ENCODE measurements at regions not wholly inside any gene's neighbourhood (a gene's known extent, or its start where the extent isn't known, plus 50 kb on each side); places are given as distances from the start of the nearest gene placed in this dataset.

DNA sequence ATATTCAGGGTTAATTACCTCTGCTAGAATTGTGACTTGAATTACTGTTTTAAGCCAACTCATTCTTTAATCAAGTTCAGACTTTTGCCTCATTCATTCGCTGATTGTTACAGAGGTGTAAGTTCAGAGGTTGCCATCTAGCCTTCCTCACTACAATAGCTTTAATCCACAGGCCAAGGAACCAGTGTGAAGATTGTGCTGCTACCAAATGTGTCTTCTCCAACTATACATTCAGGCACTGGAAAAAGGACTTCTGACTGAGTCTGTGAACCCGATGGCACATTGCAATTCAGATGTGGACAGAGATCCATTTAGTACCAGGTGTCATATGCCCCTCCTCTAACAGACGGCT, 111.2 kb upstream of the ADGRF1 start:
- no peak for DNase-seq (ENCODE audit: low read depth in 4 of 6, low spot score in 6 of 6)
- Histone ChIP-seq H3K36me3 (ENCODE audit: control insufficient read depth, insufficient read depth, low read length) (no peaks in the 10 kb centered on the region), H3K4me1 (ENCODE audit: control insufficient read depth, insufficient read depth, low read length) (no peaks in the 10 kb centered on the region), H3K9me3 (ENCODE audit: control insufficient read depth, insufficient read depth, low read length) (no peaks in the 10 kb centered on the region), H3K27me3 (ENCODE audit: control insufficient read depth, insufficient read depth, low read length) (no peaks in the 10 kb centered on the region), H3K4me3 (ENCODE audit: low read depth, low read length) (no peak overlapping the region), H3K27ac (ENCODE audit: low read depth, low read length) (no peak overlapping the region)
- 67% methylated on average over 1 of the region's 3 CpGs for WGBS (ENCODE audit: insufficient coverage)

DNA sequence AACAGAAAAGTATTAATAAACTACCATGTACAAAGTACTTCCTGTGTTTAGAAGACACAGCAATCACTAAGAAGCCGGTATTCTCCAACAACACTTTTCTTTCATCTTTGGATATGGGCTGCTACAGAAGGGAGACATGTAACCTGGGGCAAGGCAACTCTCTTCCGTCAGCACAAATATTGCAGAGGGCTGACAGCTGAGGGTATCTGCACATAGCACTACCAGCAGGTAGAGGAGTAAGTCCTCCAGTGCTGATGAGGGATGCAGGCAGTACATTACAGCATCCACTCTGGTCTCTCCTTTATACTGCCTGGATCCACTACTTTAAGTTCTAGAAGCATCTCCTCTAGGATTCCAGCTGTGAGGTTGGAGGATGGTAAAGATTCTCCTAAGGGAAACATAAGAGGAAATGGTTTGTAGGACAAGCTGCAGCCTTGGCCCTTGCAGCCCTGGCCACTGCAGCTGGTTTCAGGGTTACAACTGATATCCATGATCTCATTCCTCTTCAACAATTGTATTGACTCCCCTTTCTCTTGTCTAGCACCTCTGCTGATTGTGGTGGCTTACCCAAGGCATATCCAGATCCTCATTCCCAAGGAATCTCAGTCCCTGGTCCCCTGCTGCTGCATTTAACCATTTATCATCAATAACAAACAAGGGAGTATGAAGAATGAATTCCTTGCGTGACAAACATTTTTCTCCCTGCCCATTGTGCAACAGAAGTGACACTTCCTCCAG, 110.7 kb upstream of the ADGRF1 start:
- H3K27me3 ChIP-seq (ENCODE audit: control insufficient read depth, insufficient read depth, low read length): no peaks in the 10 kb centered on the region
- DNase-seq (ENCODE audit: low read depth in 4 of 6, low spot score in 6 of 6): no peak
- WGBS (ENCODE audit: insufficient coverage): 100% methylated on average over 2 of the region's 3 CpGs
- no peak overlapping the region for H3K4me3 ChIP-seq (ENCODE audit: low read depth, low read length)
- H3K9me3 ChIP-seq (ENCODE audit: control insufficient read depth, insufficient read depth, low read length): no peaks in the 10 kb centered on the region
- H3K4me1 ChIP-seq (ENCODE audit: control insufficient read depth, insufficient read depth, low read length): no peaks in the 10 kb centered on the region
- H3K27ac ChIP-seq (ENCODE audit: low read depth, low read length): no peak overlapping the region
- H3K36me3 ChIP-seq (ENCODE audit: control insufficient read depth, insufficient read depth, low read length): no peaks in the 10 kb centered on the region

DNA sequence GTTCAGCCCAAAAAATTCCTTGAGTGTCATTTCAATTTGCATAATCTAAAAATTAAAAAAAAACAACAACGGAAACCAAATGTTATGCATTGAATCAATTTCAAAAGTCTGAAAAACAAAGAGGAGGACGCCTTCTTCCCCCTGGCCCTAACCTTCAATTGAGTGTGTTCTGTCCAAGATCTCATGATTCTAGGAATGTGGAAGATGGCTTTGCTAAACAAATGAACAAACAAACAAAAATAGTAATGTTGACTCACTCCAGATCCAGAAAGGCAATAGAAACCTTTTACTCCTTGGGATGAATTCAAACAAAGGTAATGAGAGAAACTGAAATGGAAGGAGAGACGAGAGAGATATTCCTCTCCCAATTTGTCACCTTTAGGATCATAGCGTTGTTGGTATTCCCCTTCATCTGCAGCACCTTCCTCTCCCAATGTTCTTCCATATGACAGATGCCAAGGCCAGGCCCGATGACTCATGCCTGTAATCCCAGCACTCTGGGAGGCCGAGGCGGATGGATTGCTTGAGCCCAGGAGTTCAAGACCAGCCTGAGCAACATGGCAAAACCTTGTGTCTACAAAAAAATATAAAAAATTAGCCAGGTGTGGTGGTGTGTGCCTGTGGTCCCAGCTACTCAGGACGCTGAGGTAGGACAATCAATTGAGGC, 109.2 kb upstream of the ADGRF1 start:
- H3K36me3 ChIP-seq (ENCODE audit: control insufficient read depth, insufficient read depth, low read length): no peaks in the 10 kb centered on the region
- no peaks in the 10 kb centered on the region for H3K9me3 ChIP-seq (ENCODE audit: control insufficient read depth, insufficient read depth, low read length)
- H3K4me1 ChIP-seq (ENCODE audit: control insufficient read depth, insufficient read depth, low read length): no peaks in the 10 kb centered on the region
- 100% methylated on average over 4 of the region's 8 CpGs for WGBS (ENCODE audit: insufficient coverage)
- H3K27me3 ChIP-seq (ENCODE audit: control insufficient read depth, insufficient read depth, low read length): no peaks in the 10 kb centered on the region
- H3K4me3 ChIP-seq (ENCODE audit: low read depth, low read length): no peak overlapping the region
- DNase-seq (ENCODE audit: low read depth in 4 of 6, low spot score in 6 of 6): no peak
- no peak overlapping the region for H3K27ac ChIP-seq (ENCODE audit: low read depth, low read length)

DNA sequence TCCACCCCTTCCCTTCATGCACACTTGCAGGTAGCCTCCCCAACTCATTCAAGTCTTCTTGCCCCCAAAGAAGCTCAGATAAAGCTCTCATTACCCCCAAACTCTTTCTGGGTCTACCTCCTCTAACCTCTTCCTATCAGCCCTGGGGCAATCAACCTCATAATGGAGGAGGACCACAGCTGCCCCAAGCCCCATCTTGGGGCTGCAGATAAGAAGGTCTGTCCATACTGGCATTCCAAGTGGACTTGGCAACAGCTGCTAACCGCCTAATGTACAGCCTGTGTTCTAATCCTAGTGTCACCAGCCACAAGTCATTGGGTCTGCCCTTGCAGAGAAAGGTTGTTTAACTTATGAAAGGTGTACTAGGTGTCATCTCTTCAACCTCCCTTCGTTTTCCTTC, 107.4 kb upstream of the ADGRF1 start:
- Histone ChIP-seq H3K27ac (ENCODE audit: low read depth, low read length) (no peak overlapping the region), H3K36me3 (ENCODE audit: control insufficient read depth, insufficient read depth, low read length) (no peaks in the 10 kb centered on the region), H3K9me3 (ENCODE audit: control insufficient read depth, insufficient read depth, low read length) (no peaks in the 10 kb centered on the region), H3K4me3 (ENCODE audit: low read depth, low read length) (no peak overlapping the region), H3K27me3 (ENCODE audit: control insufficient read depth, insufficient read depth, low read length) (no peaks in the 10 kb centered on the region), H3K4me1 (ENCODE audit: control insufficient read depth, insufficient read depth, low read length) (no peaks in the 10 kb centered on the region)
- no CpG with 5 or more reads among the region's 2 CpGs for WGBS (ENCODE audit: insufficient coverage)
- DNase-seq (ENCODE audit: low read depth in 4 of 6, low spot score in 6 of 6): no peak

DNA sequence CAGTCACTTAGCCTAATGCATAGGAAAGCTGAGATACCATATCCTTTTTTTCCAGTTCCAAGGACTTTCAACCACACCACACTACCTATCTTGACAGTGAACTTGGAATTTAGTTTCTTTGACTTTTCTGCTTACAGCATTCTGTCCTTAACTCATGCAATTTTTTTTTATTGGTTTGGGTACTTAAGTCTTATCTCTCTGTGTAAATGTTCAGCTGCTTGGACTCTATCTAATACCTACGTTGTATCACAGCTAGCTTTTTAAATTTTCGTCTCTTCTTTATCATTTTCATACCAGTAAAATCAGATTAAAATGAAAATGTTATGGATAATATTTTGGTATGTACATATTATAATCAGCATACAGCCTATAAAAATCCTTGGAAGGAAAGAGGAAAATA, 106.9 kb upstream of the ADGRF1 start:
- Histone ChIP-seq H3K36me3 (ENCODE audit: control insufficient read depth, insufficient read depth, low read length) (no peaks in the 10 kb centered on the region), H3K27me3 (ENCODE audit: control insufficient read depth, insufficient read depth, low read length) (no peaks in the 10 kb centered on the region), H3K4me1 (ENCODE audit: control insufficient read depth, insufficient read depth, low read length) (no peaks in the 10 kb centered on the region), H3K27ac (ENCODE audit: low read depth, low read length) (no peak overlapping the region), H3K9me3 (ENCODE audit: control insufficient read depth, insufficient read depth, low read length) (no peaks in the 10 kb centered on the region), H3K4me3 (ENCODE audit: low read depth, low read length) (no peak overlapping the region)
- DNase-seq (ENCODE audit: low read depth in 4 of 6, low spot score in 6 of 6): no peak
- WGBS (ENCODE audit: insufficient coverage): no CpG with 5 or more reads among the region's 2 CpGs

DNA sequence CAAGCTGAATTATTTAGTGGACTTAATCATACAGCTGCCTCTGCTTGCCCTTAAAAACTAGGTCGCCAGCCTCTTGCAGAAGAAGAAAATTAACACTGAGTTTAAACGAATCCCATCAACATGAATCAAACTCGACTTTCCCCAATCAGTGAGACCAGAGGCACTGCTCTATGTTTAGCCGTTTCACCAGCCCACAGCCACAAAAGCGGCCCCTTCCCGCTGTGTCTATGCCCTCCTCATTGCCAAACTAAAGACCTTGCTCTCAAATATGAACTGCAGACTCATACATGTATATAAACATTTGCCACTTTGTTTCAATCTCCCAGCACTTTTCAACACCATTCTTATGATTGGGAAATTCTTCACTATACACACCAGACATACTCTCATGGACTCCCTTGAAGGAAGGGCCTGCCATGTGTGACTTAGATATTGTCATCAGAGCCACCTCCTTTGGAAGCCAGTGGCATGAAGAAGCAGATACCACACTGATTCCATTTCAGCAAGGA, 105.8 kb upstream of the ADGRF1 start:
- H3K27me3 ChIP-seq (ENCODE audit: control insufficient read depth, insufficient read depth, low read length): no peaks in the 10 kb centered on the region
- no peaks in the 10 kb centered on the region for H3K9me3 ChIP-seq (ENCODE audit: control insufficient read depth, insufficient read depth, low read length)
- no peaks in the 10 kb centered on the region for H3K4me1 ChIP-seq (ENCODE audit: control insufficient read depth, insufficient read depth, low read length)
- peak in 1 of 6 donors; percentile 37 for DNase-seq (ENCODE audit: low read depth in 4 of 6, low spot score in 6 of 6)
- H3K4me3 ChIP-seq (ENCODE audit: low read depth, low read length): no peak overlapping the region
- H3K36me3 ChIP-seq (ENCODE audit: control insufficient read depth, insufficient read depth, low read length): no peaks in the 10 kb centered on the region
- WGBS (ENCODE audit: insufficient coverage): 71% methylated on average over 6 of the region's 6 CpGs
- no peak overlapping the region for H3K27ac ChIP-seq (ENCODE audit: low read depth, low read length)

DNA sequence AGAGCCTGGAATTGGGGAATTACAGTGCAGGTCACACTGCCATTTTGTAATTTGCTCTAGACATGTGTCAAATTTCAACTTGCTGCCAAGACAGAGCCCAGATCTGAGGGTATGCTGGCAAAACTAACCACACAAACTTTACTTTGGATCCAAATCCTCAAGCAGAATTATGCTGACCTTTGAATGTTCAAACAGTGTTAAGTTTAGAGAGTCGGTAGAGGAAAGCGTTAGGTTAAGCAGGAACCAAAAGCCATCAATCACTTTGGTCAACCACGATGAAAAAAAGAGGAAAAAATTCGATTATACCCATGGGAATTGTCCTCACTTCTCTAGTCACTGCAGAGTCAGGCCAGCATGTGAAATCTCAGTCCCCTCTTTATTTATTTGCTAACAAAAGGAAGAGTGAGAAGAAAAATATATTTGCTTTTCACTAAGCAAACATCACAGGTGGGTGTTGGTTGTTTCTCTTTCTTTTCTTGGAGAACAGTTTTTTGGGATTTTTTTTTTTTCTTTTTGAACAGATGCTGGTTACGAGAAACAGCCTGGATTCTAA, 105.1 kb upstream of the ADGRF1 start:
- no CpG with 5 or more reads among the region's 5 CpGs for WGBS (ENCODE audit: insufficient coverage)

DNA sequence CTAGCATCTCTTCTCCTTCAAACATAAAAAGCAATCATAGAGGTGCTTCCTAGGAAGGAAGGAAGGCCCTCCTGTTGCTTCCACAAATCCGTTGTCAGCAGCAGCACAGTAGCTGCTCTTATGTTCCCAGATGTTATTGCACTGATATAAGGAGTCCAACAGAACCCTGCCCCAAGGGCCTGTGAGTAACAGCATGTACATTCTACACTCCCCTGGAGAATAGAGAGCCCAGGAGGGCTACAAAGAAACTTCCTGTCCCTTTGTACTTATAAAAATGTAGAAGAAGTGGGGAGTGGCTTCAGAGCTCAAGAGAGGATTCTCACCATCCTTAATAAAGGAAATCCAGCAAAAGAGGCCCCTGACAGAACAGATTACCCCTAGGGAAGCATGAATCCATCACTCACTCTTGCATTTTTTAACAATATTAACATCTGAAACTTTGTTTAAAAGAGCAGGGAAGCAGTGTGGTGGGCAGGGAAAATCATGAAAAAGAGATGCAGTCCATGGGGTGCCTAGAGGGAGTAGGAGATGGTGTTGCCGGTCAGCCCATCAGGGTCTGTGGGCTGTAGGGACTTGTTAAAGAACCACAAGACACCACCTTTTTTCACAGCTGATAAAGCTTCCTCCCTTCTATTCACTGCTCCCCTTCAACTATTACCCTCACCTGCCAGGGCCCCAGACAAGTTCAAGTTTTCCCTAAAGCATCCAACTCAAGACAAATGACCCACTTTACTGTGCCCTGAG, 104.5 kb upstream of the ADGRF1 start:
- Histone ChIP-seq H3K9me3 (ENCODE audit: control insufficient read depth, insufficient read depth, low read length) (no peaks in the 10 kb centered on the region), H3K36me3 (ENCODE audit: control insufficient read depth, insufficient read depth, low read length) (no peaks in the 10 kb centered on the region), H3K4me1 (ENCODE audit: control insufficient read depth, insufficient read depth, low read length) (no peaks in the 10 kb centered on the region), H3K4me3 (ENCODE audit: low read depth, low read length) (no peak overlapping the region), H3K27ac (ENCODE audit: low read depth, low read length) (no peak overlapping the region), H3K27me3 (ENCODE audit: control insufficient read depth, insufficient read depth, low read length) (no peaks in the 10 kb centered on the region)
- WGBS (ENCODE audit: insufficient coverage): no CpG with 5 or more reads among the region's 2 CpGs
- no peak for DNase-seq (ENCODE audit: low read depth in 4 of 6, low spot score in 6 of 6)

More for the DNA sequence above, 105.1 kb upstream of the ADGRF1 start:
- no peak overlapping the region for H3K27ac ChIP-seq (ENCODE audit: low read depth, low read length)
- H3K36me3 ChIP-seq (ENCODE audit: control insufficient read depth, insufficient read depth, low read length): no peaks in the 10 kb centered on the region
- H3K4me1 ChIP-seq (ENCODE audit: control insufficient read depth, insufficient read depth, low read length): no peaks in the 10 kb centered on the region
- DNase-seq (ENCODE audit: low read depth in 4 of 6, low spot score in 6 of 6): no peak
- no peak overlapping the region for H3K4me3 ChIP-seq (ENCODE audit: low read depth, low read length)
- H3K27me3 ChIP-seq (ENCODE audit: control insufficient read depth, insufficient read depth, low read length): no peaks in the 10 kb centered on the region
- no peaks in the 10 kb centered on the region for H3K9me3 ChIP-seq (ENCODE audit: control insufficient read depth, insufficient read depth, low read length)

DNA sequence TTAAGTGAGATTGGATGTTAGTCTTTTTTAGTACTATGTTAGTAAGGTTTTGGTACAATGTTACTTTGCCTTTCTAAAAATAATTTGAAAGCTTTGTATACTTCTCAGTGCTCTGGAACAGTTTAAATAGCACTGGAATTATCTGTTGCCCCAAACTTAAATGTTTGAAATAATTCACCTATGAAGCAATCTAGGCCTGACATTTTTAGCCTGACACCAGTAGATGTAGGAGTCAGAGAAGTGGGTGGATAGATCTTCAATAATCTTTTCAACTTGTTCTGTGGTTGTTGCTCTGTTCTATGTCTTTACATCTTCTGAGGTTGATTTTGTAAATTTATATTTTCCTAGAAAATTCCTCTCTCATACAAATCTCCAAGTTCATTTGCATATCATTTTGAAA, 103.1 kb upstream of the ADGRF1 start:
- no peak overlapping the region for H3K27ac ChIP-seq (ENCODE audit: low read depth, low read length)
- no peak overlapping the region for H3K4me3 ChIP-seq (ENCODE audit: low read depth, low read length)
- no peaks in the 10 kb centered on the region for H3K9me3 ChIP-seq (ENCODE audit: control insufficient read depth, insufficient read depth, low read length)

More for the DNA sequence above, 103.1 kb upstream of the ADGRF1 start:
- Histone ChIP-seq H3K36me3 (ENCODE audit: control insufficient read depth, insufficient read depth, low read length) (no peaks in the 10 kb centered on the region), H3K27me3 (ENCODE audit: control insufficient read depth, insufficient read depth, low read length) (no peaks in the 10 kb centered on the region), H3K4me1 (ENCODE audit: control insufficient read depth, insufficient read depth, low read length) (no peaks in the 10 kb centered on the region)
- no peak for DNase-seq (ENCODE audit: low read depth in 4 of 6, low spot score in 6 of 6)

Measured in spinal cord (tissue), 9 donors.